T-helper 1 cell treated with Interleukin-12 subunit alpha and Interleukin-12 subunit beta and Interleukin-4 antibody, amounts not matched to agents 30 μg/mL and 1 μg/mL, for 36 hours (primary cell): ENCODE measurements at regions not wholly inside any gene's neighbourhood (a gene's known extent, or its start where the extent isn't known, plus 50 kb on each side); places are given as distances from the start of the nearest gene placed in this dataset.
"Not testable (repeated sequence)": the region's sequence is repeated elsewhere in the genome, so short reads cannot be mapped to it uniquely, and the experiment has no call there.

Source experiments
- H3K27ac Mint-ChIP-seq: one replicate; pipeline ENCODE4 v1.8.0; 2021; ENCODE audit warnings: mild to moderate bottlenecking, mixed read lengths
- H3K27me3 Mint-ChIP-seq: one replicate; pipeline ENCODE4 v1.8.0; 2021; ENCODE audit warnings: low read depth, mixed read lengths
- H3K36me3 Mint-ChIP-seq: one replicate; pipeline ENCODE4 v1.8.0; 2021; ENCODE audit warnings: low read depth, mixed read lengths
- H3K4me1 Mint-ChIP-seq: one replicate; pipeline ENCODE4 v1.8.0; 2021; ENCODE audit warnings: low read depth, mixed read lengths
- H3K4me3 Mint-ChIP-seq: one replicate; pipeline ENCODE4 v1.8.0; 2021; ENCODE audit warnings: mild to moderate bottlenecking, moderate library complexity, mixed read lengths
- H3K9me3 Mint-ChIP-seq: one replicate; pipeline ENCODE4 v1.8.0; 2021; ENCODE audit warnings: mixed read lengths

DNA sequence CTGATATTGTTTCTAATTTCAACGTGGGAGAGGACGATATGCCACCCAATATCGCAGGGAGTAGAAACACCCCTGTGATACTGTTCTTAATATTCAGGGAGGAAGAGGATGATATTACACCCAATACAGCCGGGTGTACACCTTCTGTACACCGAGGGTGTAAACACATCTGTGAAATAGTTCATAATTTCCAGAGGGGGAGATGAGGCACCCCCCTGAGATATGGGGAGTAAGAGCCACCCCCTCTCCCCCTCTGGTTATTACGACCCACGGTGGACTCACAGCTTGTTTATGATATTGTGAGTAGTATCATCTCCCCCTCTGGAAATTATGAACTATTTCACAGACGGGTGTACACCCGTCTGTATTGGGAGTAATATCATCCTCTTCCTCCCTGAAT, 403.9 kb upstream of the TMEFF2 start:
- not testable (repeated sequence) for H3K4me3 Mint-ChIP-seq, H3K9me3 Mint-ChIP-seq, H3K36me3 Mint-ChIP-seq, H3K4me1 Mint-ChIP-seq, H3K27ac Mint-ChIP-seq, H3K27me3 Mint-ChIP-seq

DNA sequence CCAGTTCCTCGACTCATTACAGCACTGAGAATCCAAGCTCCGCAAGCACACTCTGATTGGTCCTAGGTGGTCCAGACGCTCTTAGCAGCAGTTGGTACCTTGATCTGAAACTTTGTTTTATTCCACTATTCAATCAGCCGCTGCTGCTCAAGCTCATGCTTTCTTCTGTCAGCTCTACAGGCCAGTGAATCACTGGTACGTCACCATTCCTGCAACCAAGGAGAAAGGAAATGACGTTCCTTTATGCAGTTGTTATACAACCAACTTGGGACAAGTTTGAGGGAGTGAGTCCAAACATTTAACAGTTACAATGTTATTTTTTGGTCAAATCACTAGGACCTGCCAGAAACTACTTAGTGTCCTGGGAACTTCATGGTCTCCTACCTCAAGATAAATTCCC, 398.8 kb upstream of the TMEFF2 start:
- H3K27ac Mint-ChIP-seq: no peak overlapping the region
- no peak overlapping the region for H3K4me3 Mint-ChIP-seq
- H3K36me3 Mint-ChIP-seq: no peaks in the 10 kb centered on the region
- H3K27me3 Mint-ChIP-seq: no peaks in the 10 kb centered on the region
- no peaks in the 10 kb centered on the region for H3K9me3 Mint-ChIP-seq
- no peaks in the 10 kb centered on the region for H3K4me1 Mint-ChIP-seq

DNA sequence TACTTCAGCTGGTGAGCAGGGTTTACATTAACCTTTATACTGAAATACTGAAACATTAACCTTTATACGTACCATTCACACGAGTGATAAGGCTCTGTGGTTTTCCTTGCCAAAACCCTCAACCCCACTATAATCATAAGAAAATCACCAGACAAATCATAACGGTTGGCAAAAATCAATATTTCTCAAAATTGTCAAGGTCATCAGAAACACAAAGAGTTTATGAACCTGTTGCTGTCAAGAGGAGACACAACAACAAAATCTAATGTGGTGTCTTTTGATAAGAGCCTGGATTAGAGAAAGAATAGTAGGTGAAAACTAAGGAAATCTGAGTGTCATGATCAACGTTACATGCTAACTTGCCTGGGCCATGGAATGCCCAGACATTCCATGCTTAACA, 396.9 kb upstream of the TMEFF2 start:
- no peak overlapping the region for H3K4me3 Mint-ChIP-seq
- H3K4me1 Mint-ChIP-seq: no peaks in the 10 kb centered on the region
- H3K36me3 Mint-ChIP-seq: no peaks in the 10 kb centered on the region
- no peaks in the 10 kb centered on the region for H3K9me3 Mint-ChIP-seq
- no peaks in the 10 kb centered on the region for H3K27me3 Mint-ChIP-seq
- no peak overlapping the region for H3K27ac Mint-ChIP-seq

DNA sequence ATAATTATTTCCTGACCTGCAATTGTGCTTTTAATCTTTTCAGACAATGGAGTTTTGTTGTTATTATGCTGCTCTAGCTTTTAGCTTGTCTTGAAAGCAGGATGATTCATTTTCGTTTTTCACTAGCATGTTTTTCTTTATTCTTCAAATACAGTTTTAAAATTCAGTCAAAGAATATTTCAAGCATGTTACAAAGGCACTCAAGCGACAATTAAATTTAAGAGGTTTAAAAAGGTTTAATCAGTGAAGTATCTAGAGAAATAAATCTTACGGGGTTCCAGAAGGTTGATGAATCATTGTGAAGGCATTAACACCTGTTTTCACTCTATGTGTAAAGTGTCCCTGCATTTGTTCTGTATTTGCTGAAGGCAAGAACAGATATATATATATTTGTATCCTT, 390.7 kb upstream of the TMEFF2 start:
- no peaks in the 10 kb centered on the region for H3K9me3 Mint-ChIP-seq
- no peaks in the 10 kb centered on the region for H3K27me3 Mint-ChIP-seq
- H3K27ac Mint-ChIP-seq: no peak overlapping the region
- no peaks in the 10 kb centered on the region for H3K4me1 Mint-ChIP-seq
- no peaks in the 10 kb centered on the region for H3K36me3 Mint-ChIP-seq
- no peak overlapping the region for H3K4me3 Mint-ChIP-seq

DNA sequence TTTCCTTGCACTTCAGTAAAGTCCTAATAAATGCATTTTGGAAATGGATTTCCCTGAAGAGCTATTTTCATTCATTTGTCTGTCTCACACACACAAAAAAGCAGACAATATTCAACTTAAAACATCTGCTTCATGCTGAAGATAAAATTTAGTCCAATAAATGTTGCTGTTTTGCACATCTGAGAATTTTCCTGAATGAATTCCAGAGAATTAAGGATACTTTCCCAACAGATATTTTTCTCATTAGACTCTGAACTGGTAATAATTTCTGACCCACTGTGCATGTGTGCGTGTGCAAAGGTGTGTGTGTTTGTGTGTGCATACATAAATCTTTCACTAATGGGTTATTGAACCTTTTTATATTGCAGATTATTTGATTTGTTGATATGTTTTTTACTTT, 390.2 kb upstream of the TMEFF2 start:
- no peaks in the 10 kb centered on the region for H3K36me3 Mint-ChIP-seq
- H3K4me1 Mint-ChIP-seq: no peaks in the 10 kb centered on the region
- H3K9me3 Mint-ChIP-seq: no peaks in the 10 kb centered on the region
- no peaks in the 10 kb centered on the region for H3K27me3 Mint-ChIP-seq
- H3K27ac Mint-ChIP-seq: no peak overlapping the region
- H3K4me3 Mint-ChIP-seq: no peak overlapping the region

DNA sequence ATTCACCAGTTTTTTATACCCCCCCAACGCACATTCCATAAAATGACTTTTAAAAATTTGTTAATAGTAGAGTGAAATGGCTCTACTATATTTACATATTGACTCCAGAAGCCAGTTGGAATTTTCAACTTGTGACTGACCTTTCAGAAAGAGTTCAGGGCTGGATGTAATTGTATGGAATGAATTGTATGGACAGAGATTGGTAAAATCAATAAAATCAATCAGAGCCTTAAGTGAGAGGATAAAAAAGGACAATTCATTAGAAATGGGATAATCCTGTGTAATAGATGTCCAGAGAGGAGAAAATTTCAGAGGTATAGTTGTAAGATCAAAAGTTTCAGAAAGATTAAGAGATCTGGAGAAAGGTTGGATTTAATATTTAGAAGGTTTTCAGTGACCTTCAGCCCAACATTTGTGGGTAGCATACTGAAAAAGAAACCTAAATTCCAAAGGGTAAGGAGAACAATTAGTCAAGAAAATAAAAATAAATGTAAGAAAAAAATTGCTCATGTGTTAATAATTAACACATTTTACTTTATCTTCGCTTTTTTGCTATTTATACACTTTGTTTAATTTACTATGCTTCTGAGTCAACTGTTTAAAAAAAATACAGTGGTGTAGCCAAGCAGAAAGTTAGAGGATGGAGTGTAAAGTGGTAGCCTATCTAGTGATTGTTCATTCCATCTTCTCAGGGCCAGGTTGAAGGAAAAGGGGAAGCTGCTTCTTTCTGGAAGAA, 385.4 kb upstream of the TMEFF2 start:
- no peak overlapping the region for H3K27ac Mint-ChIP-seq
- no peaks in the 10 kb centered on the region for H3K36me3 Mint-ChIP-seq
- no peaks in the 10 kb centered on the region for H3K4me1 Mint-ChIP-seq
- H3K27me3 Mint-ChIP-seq: no peaks in the 10 kb centered on the region
- no peak overlapping the region for H3K4me3 Mint-ChIP-seq
- no peaks in the 10 kb centered on the region for H3K9me3 Mint-ChIP-seq

DNA sequence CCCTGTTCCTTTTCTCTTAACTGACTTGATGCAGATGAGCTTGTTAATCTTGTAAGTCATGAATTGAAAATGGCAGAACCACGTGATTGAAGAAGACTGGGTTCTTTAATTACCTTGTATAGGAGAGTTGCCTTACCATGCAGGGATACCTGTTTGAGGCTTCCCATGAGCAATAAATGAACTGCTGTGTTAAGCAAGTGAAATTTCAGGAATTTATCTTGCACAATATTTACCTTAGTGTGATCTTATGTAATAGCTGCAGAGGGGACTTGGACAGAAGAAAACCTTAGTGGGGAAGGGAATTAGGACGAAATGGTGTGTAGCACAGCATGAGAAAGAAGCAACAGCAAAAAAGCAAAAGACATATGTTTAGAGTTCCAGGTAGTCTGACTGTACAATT, 384.0 kb upstream of the TMEFF2 start:
- H3K27ac Mint-ChIP-seq: no peak overlapping the region
- H3K27me3 Mint-ChIP-seq: no peaks in the 10 kb centered on the region
- H3K4me3 Mint-ChIP-seq: no peak overlapping the region
- H3K36me3 Mint-ChIP-seq: no peaks in the 10 kb centered on the region
- no peaks in the 10 kb centered on the region for H3K9me3 Mint-ChIP-seq
- no peaks in the 10 kb centered on the region for H3K4me1 Mint-ChIP-seq

DNA sequence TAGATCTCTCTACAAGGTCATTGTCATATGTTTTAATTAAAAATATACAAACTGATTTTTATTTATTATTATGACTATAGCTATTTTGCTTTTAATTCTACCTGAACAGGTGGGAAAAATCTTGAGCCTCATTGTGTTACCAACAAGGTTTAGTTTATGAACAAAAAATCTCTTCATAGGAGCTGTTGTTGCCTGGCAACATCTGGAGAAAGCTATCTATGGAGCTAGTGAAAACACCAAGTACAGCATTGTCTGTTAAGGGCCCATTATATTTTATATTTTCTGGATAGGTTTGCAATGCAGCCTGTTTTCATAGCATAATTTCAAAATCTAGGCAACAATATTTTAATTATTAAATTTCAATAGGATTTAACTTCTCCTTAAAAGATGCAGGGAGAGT, 383.0 kb upstream of the TMEFF2 start:
- Mint-ChIP-seq H3K4me3 (no peak overlapping the region), H3K27ac (no peak overlapping the region), H3K4me1 (no peaks in the 10 kb centered on the region), H3K27me3 (no peaks in the 10 kb centered on the region), H3K9me3 (no peaks in the 10 kb centered on the region), H3K36me3 (no peaks in the 10 kb centered on the region)

DNA sequence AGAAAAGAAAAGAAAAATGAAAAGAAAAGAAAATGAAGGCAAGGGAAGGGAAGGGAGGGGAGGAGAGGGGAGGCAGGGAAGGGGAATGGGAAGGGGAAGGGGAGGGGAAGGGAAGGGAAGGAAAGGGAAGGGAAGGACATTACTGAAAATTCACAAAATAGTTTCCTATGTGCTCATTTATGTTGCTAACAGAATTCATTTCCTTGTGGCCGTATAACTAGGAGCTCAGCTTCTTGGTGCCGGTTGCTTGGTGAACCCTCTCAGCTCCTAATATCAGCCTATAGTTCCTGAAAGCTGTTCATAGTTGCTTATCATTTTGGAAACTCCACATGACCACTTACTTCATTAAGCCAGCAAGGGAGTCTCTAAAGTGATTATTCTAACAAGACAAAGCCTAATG, 379.8 kb upstream of the TMEFF2 start:
- no peaks in the 10 kb centered on the region for H3K4me1 Mint-ChIP-seq
- no peaks in the 10 kb centered on the region for H3K27me3 Mint-ChIP-seq
- H3K36me3 Mint-ChIP-seq: no peaks in the 10 kb centered on the region
- H3K9me3 Mint-ChIP-seq: no peaks in the 10 kb centered on the region
- no peak overlapping the region for H3K27ac Mint-ChIP-seq
- no peak overlapping the region for H3K4me3 Mint-ChIP-seq

DNA sequence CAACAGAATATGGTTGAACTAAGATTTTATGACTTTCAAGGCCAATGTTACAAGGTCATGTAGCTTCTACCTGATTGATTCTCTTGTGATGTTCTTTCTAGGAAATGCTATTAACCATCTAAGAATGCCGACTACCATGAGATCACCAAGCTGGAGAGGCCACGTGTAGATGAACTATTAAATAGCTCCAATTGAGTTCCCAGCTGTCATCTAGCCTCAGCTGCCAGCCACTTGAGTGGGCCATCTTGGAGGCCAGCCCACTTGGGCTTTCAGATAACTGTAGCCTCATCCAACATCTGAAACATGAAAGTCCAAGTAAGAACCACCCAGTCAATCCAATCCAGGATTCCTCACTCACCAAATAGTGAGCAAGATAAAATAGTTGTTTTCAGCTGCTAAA, 376.9 kb upstream of the TMEFF2 start:
- no peak overlapping the region for H3K27ac Mint-ChIP-seq
- H3K27me3 Mint-ChIP-seq: no peaks in the 10 kb centered on the region
- H3K4me1 Mint-ChIP-seq: no peaks in the 10 kb centered on the region
- no peaks in the 10 kb centered on the region for H3K9me3 Mint-ChIP-seq
- H3K4me3 Mint-ChIP-seq: no peak overlapping the region
- no peaks in the 10 kb centered on the region for H3K36me3 Mint-ChIP-seq

DNA sequence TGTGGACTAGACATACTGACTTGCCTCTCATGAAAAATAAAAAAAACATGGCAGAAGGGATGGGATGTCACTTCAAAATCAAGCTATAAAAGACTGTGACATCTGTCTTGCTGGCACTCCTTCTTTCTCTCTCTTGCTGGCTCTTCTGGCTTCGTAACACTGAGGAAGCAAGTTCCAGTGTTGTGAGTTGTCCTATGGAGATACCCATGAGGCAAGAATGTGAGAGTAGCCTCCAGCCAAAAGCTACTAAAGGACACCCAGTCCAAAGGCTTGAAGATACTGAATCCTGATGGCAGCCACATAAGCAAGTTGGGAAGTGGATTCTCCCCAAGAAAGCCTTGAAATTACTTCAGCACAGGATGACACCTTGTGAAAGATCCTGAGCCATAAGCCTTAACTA, 376.1 kb upstream of the TMEFF2 start:
- Mint-ChIP-seq H3K27me3 (no peaks in the 10 kb centered on the region), H3K4me3 (no peak overlapping the region), H3K4me1 (no peaks in the 10 kb centered on the region), H3K27ac (no peak overlapping the region), H3K36me3 (no peaks in the 10 kb centered on the region), H3K9me3 (no peaks in the 10 kb centered on the region)

DNA sequence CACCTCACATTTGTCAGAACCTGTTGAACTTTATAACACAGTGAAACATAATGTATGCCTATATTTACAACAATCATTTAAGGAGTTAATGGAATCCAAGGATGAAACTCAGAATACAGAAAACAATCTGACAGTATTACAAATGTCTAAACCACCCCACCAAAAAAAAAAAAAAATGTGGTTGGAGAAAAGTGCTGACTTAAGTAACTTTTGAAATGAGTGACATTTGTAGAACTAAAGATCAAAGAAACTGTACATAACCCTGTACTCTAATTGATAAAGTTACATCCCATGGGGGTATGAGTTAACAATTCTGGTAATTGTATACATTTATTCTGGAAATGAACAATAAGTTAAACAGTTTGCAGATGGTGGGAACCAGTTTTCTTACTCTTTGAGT, 372.1 kb upstream of the TMEFF2 start:
- no peaks in the 10 kb centered on the region for H3K36me3 Mint-ChIP-seq
- H3K4me3 Mint-ChIP-seq: no peak overlapping the region
- H3K27ac Mint-ChIP-seq: no peak overlapping the region
- H3K4me1 Mint-ChIP-seq: no peaks in the 10 kb centered on the region
- no peaks in the 10 kb centered on the region for H3K27me3 Mint-ChIP-seq
- no peaks in the 10 kb centered on the region for H3K9me3 Mint-ChIP-seq

DNA sequence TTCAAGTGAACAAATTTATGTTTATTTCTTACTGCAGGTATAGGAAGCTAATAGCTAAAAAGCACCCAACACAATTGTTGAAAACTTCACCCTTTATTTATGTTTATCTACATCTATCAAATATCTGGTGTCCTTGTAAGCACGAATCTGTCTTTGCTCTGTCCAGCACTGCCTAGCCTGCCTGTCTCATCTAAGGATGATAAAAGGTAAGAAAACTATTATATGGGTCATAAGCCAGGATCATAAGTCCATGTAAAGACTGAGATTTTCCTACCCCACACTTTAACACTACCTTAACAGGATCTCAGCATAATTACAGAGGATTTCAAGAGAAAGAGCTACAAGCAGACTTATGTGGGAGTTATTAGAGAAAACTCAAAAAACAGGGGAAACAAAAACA, 365.6 kb upstream of the TMEFF2 start:
- no peak overlapping the region for H3K27ac Mint-ChIP-seq
- H3K9me3 Mint-ChIP-seq: no peaks in the 10 kb centered on the region
- no peak overlapping the region for H3K4me3 Mint-ChIP-seq
- H3K27me3 Mint-ChIP-seq: no peaks in the 10 kb centered on the region
- no peaks in the 10 kb centered on the region for H3K36me3 Mint-ChIP-seq
- H3K4me1 Mint-ChIP-seq: no peaks in the 10 kb centered on the region

DNA sequence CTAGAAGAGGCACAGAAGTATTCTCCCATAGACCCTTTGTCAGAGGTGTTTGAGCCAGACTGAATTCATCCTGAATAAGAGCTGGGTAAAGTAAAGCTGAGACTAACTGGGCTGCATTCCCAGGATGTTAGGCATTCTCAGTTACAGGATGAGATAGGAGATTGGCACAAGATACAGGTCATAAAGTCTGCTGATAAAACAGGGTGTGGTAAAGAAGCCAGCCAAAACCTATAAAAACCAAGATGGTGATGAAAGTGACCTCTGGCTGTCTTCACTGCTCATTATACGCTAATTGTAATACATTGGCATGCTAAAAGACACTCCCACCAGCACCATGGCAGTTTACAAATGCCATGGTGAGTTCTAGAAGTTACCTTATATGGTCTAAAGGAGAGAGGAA, 364.9 kb upstream of the TMEFF2 start:
- Mint-ChIP-seq H3K27me3 (no peaks in the 10 kb centered on the region), H3K4me3 (no peak overlapping the region), H3K9me3 (no peaks in the 10 kb centered on the region), H3K4me1 (no peaks in the 10 kb centered on the region), H3K27ac (no peak overlapping the region), H3K36me3 (no peaks in the 10 kb centered on the region)

DNA sequence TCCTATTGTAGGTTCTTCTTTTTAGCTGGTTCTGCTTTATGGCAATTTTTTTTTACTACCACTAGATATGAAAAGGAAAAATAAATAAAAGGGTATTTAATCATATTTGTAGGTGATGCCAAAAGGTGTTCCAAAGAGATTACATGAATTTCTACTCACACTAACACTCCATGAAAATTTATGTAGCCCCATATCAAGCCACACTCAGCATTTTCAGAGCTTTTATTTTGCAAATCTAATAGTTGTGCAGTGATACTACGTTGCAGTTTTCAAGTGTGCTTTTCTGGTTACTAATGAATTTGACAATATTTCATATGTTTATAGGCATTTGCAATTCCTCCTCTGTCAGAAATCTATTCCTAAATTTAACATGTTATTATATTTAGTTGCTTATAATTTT, 363.9 kb upstream of the TMEFF2 start:
- H3K4me1 Mint-ChIP-seq: no peaks in the 10 kb centered on the region
- no peaks in the 10 kb centered on the region for H3K9me3 Mint-ChIP-seq
- H3K27ac Mint-ChIP-seq: no peak overlapping the region
- H3K4me3 Mint-ChIP-seq: no peak overlapping the region
- no peaks in the 10 kb centered on the region for H3K36me3 Mint-ChIP-seq
- H3K27me3 Mint-ChIP-seq: no peaks in the 10 kb centered on the region

DNA sequence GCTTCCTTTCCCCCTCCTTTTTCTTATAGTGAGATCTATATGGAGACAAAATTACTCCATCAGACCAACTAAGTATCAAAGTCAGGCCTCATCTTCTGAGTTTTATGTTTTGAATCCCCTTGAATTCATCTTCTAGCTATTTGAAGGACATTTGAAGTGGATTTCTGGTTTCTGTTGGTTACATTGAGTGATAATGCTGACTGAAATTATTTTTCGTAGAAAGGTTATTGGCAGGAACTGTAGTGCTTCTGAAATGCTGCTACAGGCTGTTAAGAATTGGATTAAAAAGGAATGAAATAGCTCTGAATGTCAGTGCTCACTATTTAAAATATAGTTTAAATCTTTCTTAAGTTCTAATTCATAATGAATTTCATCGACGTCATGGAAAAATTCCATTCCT, 361.0 kb upstream of the TMEFF2 start:
- H3K27ac Mint-ChIP-seq: no peak overlapping the region
- no peaks in the 10 kb centered on the region for H3K27me3 Mint-ChIP-seq
- H3K4me3 Mint-ChIP-seq: no peak overlapping the region
- H3K9me3 Mint-ChIP-seq: no peaks in the 10 kb centered on the region
- H3K4me1 Mint-ChIP-seq: no peaks in the 10 kb centered on the region
- no peaks in the 10 kb centered on the region for H3K36me3 Mint-ChIP-seq
